H9 (cell line): ENCODE measurements at regions not wholly inside any gene's neighbourhood (a gene's known extent, or its start where the extent isn't known, plus 50 kb on each side); places are given as distances from the start of the nearest gene placed in this dataset.

Experiments used
- DNase-seq: peaks from one replicate; pipeline ENCODE4 v3.0.0-alpha.2; 2017
- H2AFZ ChIP-seq: one replicate; pipeline ENCODE4 v1.6.1; 2013; ENCODE audit warnings: mild to moderate bottlenecking, low read length, control low read depth, moderate library complexity
- H2AK5ac ChIP-seq: 2 replicates; pipeline ENCODE4 v1.6.1; 2013; ENCODE audit warnings: low read length, control low read depth, mixed read lengths; ENCODE audit not compliant: insufficient read length
- H2BK120ac ChIP-seq: one replicate; pipeline ENCODE4 v1.6.1; 2013; ENCODE audit warnings: low read depth, mild to moderate bottlenecking, low read length, control low read depth, inconsistent platforms; ENCODE audit not compliant: poor library complexity, severe bottlenecking
- H2BK12ac ChIP-seq: 2 replicates; pipeline ENCODE4 v1.6.1; 2013; ENCODE audit warnings: low read length, control low read depth, mixed read lengths, low read depth; ENCODE audit not compliant: insufficient read length
- H2BK15ac ChIP-seq: 2 replicates; pipeline ENCODE4 v1.6.1; 2013; ENCODE audit warnings: low read depth, low read length, control low read depth
- H2BK20ac ChIP-seq: one replicate; pipeline ENCODE4 v1.6.1; 2013; ENCODE audit warnings: low read depth, mild to moderate bottlenecking, low read length, control low read depth, inconsistent platforms; ENCODE audit not compliant: poor library complexity, severe bottlenecking
- H2BK5ac ChIP-seq: 2 replicates; pipeline ENCODE4 v1.6.1; 2013; ENCODE audit warnings: low read length, control low read depth, mixed read lengths; ENCODE audit not compliant: insufficient read length
- H3K14ac ChIP-seq: 2 replicates; pipeline ENCODE4 v1.6.1; 2013; ENCODE audit warnings: low read length, control low read depth; ENCODE audit not compliant: insufficient read depth
- H3K18ac ChIP-seq: 2 replicates; pipeline ENCODE4 v1.6.1; 2013; ENCODE audit warnings: low read depth, mild to moderate bottlenecking, mixed read lengths, low read length, control low read depth; ENCODE audit not compliant: insufficient read length
- H3K23ac ChIP-seq: 2 replicates; pipeline ENCODE4 v1.6.1; 2013; ENCODE audit warnings: low read length, control low read depth, mixed read lengths, low read depth; ENCODE audit not compliant: insufficient read length
- H3K23me2 ChIP-seq: 2 replicates; pipeline ENCODE4 v1.6.1; 2013; ENCODE audit warnings: low read depth, mild to moderate bottlenecking, mixed read lengths, low read length, control low read depth; ENCODE audit not compliant: insufficient read length, poor library complexity, severe bottlenecking
- H3K27ac ChIP-seq: 2 replicates; pipeline ENCODE4 v1.5.1; 2013; ENCODE audit warnings: low read length, control low read depth, mixed read lengths, low read depth; ENCODE audit not compliant: insufficient read length
- H3K27me3 ChIP-seq: 2 replicates; pipeline ENCODE4 v1.6.1; 2013; ENCODE audit warnings: low read length, control low read depth, inconsistent platforms; ENCODE audit not compliant: insufficient read depth
- H3K4ac ChIP-seq: 2 replicates; pipeline ENCODE4 v1.6.1; 2013; ENCODE audit warnings: low read depth, mild to moderate bottlenecking, control low read depth, inconsistent platforms, low read length, moderate library complexity
- H3K4me1 ChIP-seq: 2 replicates; pipeline ENCODE4 v1.6.1; 2013; ENCODE audit warnings: low read length, control low read depth, inconsistent platforms; ENCODE audit not compliant: insufficient read depth
- H3K4me2 ChIP-seq: 2 replicates; pipeline ENCODE4 v1.6.1; 2013; ENCODE audit warnings: low read length, control low read depth, mixed read lengths; ENCODE audit not compliant: insufficient read length, insufficient read depth
- H3K56ac ChIP-seq: 2 replicates; pipeline ENCODE4 v1.6.1; 2013; ENCODE audit warnings: low read depth, mild to moderate bottlenecking, mixed read lengths, low read length, control low read depth; ENCODE audit not compliant: insufficient read length
- H3K79me1 ChIP-seq: 2 replicates; pipeline ENCODE4 v1.6.1; 2013; ENCODE audit warnings: low read depth, mild to moderate bottlenecking, moderate library complexity, low read length, control low read depth, inconsistent platforms; ENCODE audit not compliant: insufficient read depth, poor library complexity, severe bottlenecking
- H3K79me2 ChIP-seq: 2 replicates; pipeline ENCODE4 v1.6.1; 2013; ENCODE audit warnings: low read length, control low read depth, inconsistent platforms; ENCODE audit not compliant: insufficient read depth
- H3K9ac ChIP-seq: 2 replicates; pipeline ENCODE4 v1.6.1; 2013; ENCODE audit warnings: low read length, control low read depth, mixed read lengths; ENCODE audit not compliant: insufficient read length; ENCODE audit errors: extremely low read depth
- H3K9me3 ChIP-seq: one replicate; pipeline ENCODE4 v1.6.1; 2013; ENCODE audit warnings: low read depth, low read length, inconsistent platforms; ENCODE audit not compliant: control insufficient read depth
- H3T11ph ChIP-seq: one replicate; pipeline ENCODE4 v1.6.1; 2013; ENCODE audit warnings: mild to moderate bottlenecking, low read length, control low read depth, inconsistent platforms
- H4K20me1 ChIP-seq: one replicate; pipeline ENCODE4 v1.6.1; 2013; ENCODE audit not compliant: control insufficient read depth, insufficient read length, insufficient read depth
- H4K5ac ChIP-seq: 2 replicates; pipeline ENCODE4 v1.6.1; 2013; ENCODE audit warnings: low read depth, mild to moderate bottlenecking, mixed read lengths, low read length, control low read depth; ENCODE audit not compliant: insufficient read length
- H4K8ac ChIP-seq: replicated peaks from 2 replicates; pipeline ENCODE4 v1.6.1; 2013; ENCODE audit warnings: low read length, control low read depth, mixed read lengths, low read depth; ENCODE audit not compliant: insufficient read length
- H4K91ac ChIP-seq: 2 replicates; pipeline ENCODE4 v1.6.1; 2013; ENCODE audit warnings: low read depth, mild to moderate bottlenecking, moderate library complexity, mixed read lengths, low read length, control low read depth; ENCODE audit not compliant: insufficient read length
- H3K27ac Mint-ChIP-seq, 3 experiments: 2 replicates in 2 of 3; 3 replicates in 1 of 3; pipeline ENCODE4 v1.8.0; 2020 to 2021; ENCODE audit warnings: mixed read lengths in 3 of 3, mild to moderate bottlenecking in 1 of 3, moderate library complexity in 1 of 3
- H3K27me3 Mint-ChIP-seq: 2 replicates; pipeline ENCODE4 v1.8.0; 2021; ENCODE audit warnings: low read depth, mild to moderate bottlenecking, moderate library complexity, mixed read lengths
- H3K36me3 Mint-ChIP-seq, 3 experiments: 2 replicates in 2 of 3; 3 replicates in 1 of 3; pipeline ENCODE4 v1.8.0; 2020 to 2021; ENCODE audit warnings: low read depth in 3 of 3, mixed read lengths in 3 of 3; ENCODE audit not compliant: insufficient read depth in 1 of 3
- H3K4me1 Mint-ChIP-seq, 2 experiments: 2 replicates each; pipeline ENCODE4 v1.8.0; 2020; ENCODE audit warnings: mixed read lengths in 2 of 2
- H3K4me3 Mint-ChIP-seq, 2 experiments: 2 replicates in 1 of 2; 3 replicates in 1 of 2; pipeline ENCODE4 v1.8.0; 2020 to 2021; ENCODE audit warnings: mild to moderate bottlenecking in 2 of 2, mixed read lengths in 2 of 2, moderate library complexity in 1 of 2
- H3K9me3 Mint-ChIP-seq, 2 experiments: 2 replicates in 1 of 2; 3 replicates in 1 of 2; pipeline ENCODE4 v1.8.0; 2020; ENCODE audit warnings: mild to moderate bottlenecking in 2 of 2, mixed read lengths in 2 of 2, moderate library complexity in 1 of 2
- WGBS: extraction: QIAGEN DNeasy Blood & Tissue Kit; methylation state at CpG from one replicate; pipeline ENCODE4 v1.1.7; 2013; ENCODE audit warnings: missing lambda C conversion rate, low lambda C conversion rate, mixed read lengths; ENCODE audit not compliant: insufficient read length; ENCODE audit errors: extremely low coverage; 5-methylcytosine and 5-hydroxymethylcytosine counted together
- TF ChIP-seq, protein P1 (sequence below): fragments of 200-600 bp; sonication (generic); conservative IDR thresholded peaks from 3 replicates; pipeline ENCODE4 v1.8.0; 2021; ENCODE audit warnings: antibody characterized with exemption, mild to moderate bottlenecking

DNA sequence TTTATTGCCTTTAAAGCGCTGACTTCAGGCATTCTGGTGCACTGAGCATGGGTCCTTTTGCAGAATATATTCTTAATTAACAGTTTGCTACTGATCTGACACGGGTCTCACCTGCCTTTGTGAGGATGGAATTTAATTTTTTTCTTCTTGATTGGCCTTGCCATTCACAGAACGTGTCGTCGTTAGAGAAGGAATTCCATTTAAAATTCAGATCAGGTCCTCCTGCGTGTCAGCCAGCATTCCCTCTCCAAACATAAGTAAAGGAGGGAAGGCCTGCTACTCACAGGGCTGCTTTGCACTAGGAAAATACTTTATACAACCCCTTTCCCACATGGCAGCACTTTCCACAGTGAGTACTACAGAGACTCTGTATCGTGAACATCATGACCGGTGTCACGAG lies 492.7 kb downstream of the NTRK3 start:
- H4K20me1 ChIP-seq: no peaks in the 10 kb centered on the region
- no peaks in the 10 kb centered on the region; the same call in 1 of the 2 replicates for H3K4me1 ChIP-seq
- H2BK120ac ChIP-seq: no peak overlapping the region
- H3K4me2 ChIP-seq: no peak overlapping the region
- H4K91ac ChIP-seq: no peak overlapping the region
- H3K23me2 ChIP-seq: no peaks in the 10 kb centered on the region
- H2BK20ac ChIP-seq: no peak overlapping the region
- no peaks in the 10 kb centered on the region for H3K9me3 ChIP-seq
- no peak overlapping the region for H3K4ac ChIP-seq
- no peaks in the 10 kb centered on the region for H3K27me3 ChIP-seq
- DNase-seq: no peak
- H2AFZ ChIP-seq: no peak overlapping the region
- Mint-ChIP-seq H3K4me1 (peaks cover 18% of the 10 kb centered on the region in 2 experiments), H3K27ac (peak overlapping the region in 2 of 3 experiments; percentile 22 to 24; a peak in 2 of 7 replicates), H3K36me3 (no peaks in the 10 kb centered on the region), H3K27me3 (no peaks in the 10 kb centered on the region; the same call in 1 of the 2 replicates), H3K4me3 (no peak overlapping the region), H3K9me3 (no peaks in the 10 kb centered on the region)
- no CpG with 5 or more reads among the region's 9 CpGs for WGBS
- H2BK15ac ChIP-seq: no peak overlapping the region
- H3K56ac ChIP-seq: no peak overlapping the region
- H3T11ph ChIP-seq: no peak overlapping the region
- TF ChIP-seq, protein P1, sequence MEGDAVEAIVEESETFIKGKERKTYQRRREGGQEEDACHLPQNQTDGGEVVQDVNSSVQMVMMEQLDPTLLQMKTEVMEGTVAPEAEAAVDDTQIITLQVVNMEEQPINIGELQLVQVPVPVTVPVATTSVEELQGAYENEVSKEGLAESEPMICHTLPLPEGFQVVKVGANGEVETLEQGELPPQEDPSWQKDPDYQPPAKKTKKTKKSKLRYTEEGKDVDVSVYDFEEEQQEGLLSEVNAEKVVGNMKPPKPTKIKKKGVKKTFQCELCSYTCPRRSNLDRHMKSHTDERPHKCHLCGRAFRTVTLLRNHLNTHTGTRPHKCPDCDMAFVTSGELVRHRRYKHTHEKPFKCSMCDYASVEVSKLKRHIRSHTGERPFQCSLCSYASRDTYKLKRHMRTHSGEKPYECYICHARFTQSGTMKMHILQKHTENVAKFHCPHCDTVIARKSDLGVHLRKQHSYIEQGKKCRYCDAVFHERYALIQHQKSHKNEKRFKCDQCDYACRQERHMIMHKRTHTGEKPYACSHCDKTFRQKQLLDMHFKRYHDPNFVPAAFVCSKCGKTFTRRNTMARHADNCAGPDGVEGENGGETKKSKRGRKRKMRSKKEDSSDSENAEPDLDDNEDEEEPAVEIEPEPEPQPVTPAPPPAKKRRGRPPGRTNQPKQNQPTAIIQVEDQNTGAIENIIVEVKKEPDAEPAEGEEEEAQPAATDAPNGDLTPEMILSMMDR: no peak
- H3K79me1 ChIP-seq: no peaks in the 10 kb centered on the region
- no peak overlapping the region for H2BK5ac ChIP-seq
- H3K27ac ChIP-seq: no peak overlapping the region
- H3K79me2 ChIP-seq: no peaks in the 10 kb centered on the region
- no peak overlapping the region for H3K23ac ChIP-seq
- no peak overlapping the region for H4K8ac ChIP-seq
- H2BK12ac ChIP-seq: no peak overlapping the region
- H3K14ac ChIP-seq: no peak overlapping the region; the same call in 1 of the 2 replicates
- no peak overlapping the region for H4K5ac ChIP-seq
- no peak overlapping the region for H3K18ac ChIP-seq
- no peak overlapping the region for H3K9ac ChIP-seq
- no peak overlapping the region for H2AK5ac ChIP-seq
